ENCODE measurements at regions not wholly inside any gene's neighbourhood (a gene's known extent, or its start where the extent isn't known, plus 50 kb on each side); places are given as distances from the start of the nearest gene placed in this dataset.
"Not testable (repeated sequence)": the region's sequence is repeated elsewhere in the genome, so short reads cannot be mapped to it uniquely, and the experiment has no call there.

DNA sequence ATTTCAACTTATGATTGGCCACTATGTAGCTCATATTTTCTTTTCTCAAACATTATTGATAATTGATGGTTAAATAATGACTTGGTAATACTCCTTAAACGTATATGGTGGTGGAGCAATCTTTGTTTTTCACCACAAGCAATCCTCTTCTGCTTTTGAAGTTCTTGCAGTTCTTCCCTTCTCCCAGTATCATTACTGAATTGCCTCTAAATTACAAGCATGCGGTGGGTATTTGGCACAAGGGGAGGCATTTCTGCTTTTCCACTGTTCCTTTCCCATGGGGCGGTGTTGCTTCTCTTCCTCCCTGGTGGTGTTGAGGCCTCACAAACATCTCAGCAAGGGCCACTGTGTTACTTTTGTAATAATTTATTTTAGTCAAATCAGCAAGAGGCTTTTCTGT lies 234.4 kb upstream of the RXFP2 start:
- DNase-seq (ENCODE audit: low read depth), result no peak
- H3K4me3 ChIP-seq (ENCODE audit: low read depth, low read length), result no peak overlapping the region

DNA sequence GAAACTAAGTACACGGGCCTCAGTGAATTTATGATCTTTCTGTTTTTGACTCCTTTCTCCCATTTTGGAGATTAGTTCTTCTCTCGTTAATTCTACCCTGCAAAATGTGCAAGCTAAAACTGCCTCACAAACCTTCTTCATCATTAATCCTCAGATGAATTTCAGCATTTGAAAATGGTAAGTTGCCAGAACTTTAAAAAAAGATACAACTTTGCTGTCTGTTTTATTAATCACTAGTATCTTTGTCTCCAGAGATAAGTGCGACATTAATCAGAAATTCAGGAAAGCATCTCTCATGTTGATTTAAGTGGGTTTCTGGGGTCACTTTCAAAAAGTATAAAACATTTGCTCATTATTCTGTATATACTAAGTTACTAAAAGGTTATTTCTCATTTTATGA lies 227.0 kb upstream of the RXFP2 start:
- DNase-seq (ENCODE audit: low read depth), result no peak

DNA sequence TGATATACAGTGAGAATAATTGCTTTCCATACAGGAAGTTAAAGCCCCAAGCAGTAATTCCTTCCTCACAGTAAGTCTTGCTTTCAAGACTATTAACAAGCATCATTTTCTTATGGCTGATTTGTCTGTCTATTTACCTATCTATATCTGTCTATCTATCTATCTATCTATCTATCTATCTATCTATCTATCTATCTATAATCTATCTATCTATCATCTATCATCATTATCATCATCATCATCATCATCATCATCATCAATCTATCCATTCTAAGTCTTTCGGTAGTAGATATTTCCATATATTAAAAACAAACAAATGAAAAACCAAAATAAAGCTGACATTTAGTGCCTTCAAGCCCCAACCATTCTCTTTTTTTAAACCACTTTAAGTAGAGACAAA lies 224.4 kb upstream of the RXFP2 start:
- DNase-seq (ENCODE audit: low read depth), result no peak
- no peak overlapping the region for H3K4me3 ChIP-seq (ENCODE audit: low read depth, low read length)

More for the DNA sequence above, 227.0 kb upstream of the RXFP2 start:
- no peak overlapping the region for H3K4me3 ChIP-seq (ENCODE audit: low read depth, low read length)

DNA sequence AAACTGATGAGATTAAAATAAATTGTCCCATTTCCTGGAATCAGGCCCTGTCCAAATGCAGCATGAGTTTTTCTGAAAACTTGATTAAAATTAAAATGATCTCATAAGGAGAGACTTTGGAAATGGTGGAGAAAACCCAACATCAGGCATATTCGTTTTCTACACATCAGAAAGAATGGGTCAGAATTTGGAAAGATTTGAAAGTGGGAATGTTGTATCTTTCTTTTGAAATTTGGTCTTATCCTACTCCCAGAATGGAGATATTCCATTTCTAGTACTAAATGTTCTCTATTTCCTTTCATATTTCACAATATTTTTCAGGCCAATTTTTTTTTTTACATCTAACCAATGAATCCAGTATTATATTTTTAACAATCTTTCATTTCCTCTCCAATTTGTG lies 223.9 kb upstream of the RXFP2 start:
- no peak for DNase-seq (ENCODE audit: low read depth)
- H3K4me3 ChIP-seq (ENCODE audit: low read depth, low read length), result no peak overlapping the region

DNA sequence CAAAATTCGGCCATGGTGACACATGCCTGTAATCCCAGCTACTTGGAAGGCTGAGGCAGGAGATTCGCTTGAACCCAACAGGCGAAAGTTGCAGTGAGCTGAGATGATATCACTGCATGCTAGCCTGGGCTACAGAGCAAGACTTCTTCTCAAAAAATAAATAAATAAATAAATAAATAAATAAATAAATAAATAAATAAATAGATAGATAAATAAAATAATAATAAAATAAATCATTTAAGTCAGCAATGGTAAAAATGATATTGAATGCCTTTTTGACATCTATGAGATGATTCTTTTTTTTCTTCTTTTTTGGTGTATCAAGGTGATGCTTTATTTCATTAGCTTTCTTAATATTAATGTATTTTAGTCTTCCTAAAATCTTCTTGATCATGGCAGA lies 221.7 kb upstream of the RXFP2 start:
- no peak overlapping the region for H3K4me3 ChIP-seq (ENCODE audit: low read depth, low read length)
- DNase-seq (ENCODE audit: low read depth), result no peak

DNA sequence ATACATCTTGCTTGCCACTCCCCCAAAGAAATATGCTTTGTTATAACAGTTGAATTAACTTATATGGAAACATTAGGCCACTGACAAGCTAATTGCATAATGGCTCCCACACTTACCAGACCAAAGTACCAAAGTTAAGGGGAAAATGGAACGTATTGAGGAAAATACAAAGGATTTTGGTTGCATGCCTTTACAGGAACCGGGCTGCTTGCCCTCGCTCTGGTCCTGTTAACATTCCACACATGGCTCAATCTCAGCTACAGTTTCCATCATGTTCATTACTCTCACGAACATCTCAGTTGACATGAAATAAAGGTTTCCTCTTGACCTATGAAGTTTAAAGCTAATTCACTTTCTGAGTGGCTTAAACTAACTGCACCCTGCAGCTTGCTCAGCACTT lies 220.7 kb upstream of the RXFP2 start:
- no peak overlapping the region for H3K4me3 ChIP-seq (ENCODE audit: low read depth, low read length)
- no peak for DNase-seq (ENCODE audit: low read depth)

DNA sequence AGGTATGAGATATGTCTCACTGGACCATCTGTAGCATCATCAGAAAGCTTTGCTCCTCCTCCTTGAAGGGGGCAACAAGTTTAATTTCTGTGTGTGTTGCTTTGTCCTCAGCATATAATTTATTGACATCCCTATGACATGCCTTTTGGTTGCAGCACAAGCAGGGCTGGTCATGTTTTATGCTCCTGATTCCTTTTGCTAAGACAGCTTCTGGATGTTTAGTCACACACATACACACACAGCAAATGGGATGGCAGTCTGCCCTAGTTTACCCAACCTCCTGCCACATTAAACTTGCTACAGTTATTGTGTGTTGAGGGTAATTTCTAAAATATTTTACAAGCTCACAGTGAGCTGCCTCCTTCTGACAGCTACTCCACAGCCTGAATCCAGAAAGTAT lies 217.9 kb upstream of the RXFP2 start:
- DNase-seq (ENCODE audit: low read depth), result no peak
- no peak overlapping the region for H3K4me3 ChIP-seq (ENCODE audit: low read depth, low read length)

DNA sequence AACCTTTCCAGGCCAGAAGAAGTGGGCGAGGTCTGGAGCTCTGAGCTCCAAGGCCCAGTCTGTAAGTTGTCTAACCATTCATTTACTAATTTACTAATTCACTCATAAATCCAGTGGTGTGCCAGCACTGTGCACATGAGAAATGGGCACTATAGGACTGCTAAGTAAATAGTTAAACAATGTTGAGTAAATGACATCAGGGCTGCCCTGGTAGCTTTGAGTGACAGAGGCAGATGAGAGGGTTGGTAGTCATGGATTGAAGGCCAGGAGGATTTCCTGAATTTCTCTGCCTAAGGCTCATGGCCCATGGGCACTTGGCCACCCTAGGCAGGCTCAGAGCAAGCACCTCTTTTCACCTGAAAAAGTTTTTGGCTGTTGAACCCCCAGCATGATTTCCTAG lies 216.9 kb upstream of the RXFP2 start:
- H3K4me3 ChIP-seq (ENCODE audit: low read depth, low read length), result no peak overlapping the region
- DNase-seq (ENCODE audit: low read depth), result no peak

DNA sequence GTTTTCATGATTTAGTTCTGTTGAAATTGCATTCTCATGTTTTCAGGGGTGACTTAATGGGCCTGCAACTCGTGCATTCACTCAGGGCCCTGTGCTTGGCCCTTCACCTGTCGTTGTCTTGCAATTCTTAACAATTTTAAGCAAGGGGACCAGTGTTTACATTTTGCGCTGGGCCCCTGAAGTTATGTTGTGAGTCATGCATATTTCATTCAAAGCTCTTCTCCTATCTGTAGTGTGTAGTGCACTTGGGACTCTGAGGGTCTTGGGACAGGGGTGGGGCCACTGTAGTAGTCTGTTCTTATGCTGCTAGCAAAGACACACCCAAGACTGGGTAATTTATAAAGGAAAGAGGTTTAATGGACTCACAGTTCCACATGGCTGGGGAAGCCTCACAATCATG lies 211.2 kb upstream of the RXFP2 start:
- H3K4me3 ChIP-seq (ENCODE audit: low read depth, low read length), result no peak overlapping the region
- DNase-seq (ENCODE audit: low read depth), result no peak

DNA sequence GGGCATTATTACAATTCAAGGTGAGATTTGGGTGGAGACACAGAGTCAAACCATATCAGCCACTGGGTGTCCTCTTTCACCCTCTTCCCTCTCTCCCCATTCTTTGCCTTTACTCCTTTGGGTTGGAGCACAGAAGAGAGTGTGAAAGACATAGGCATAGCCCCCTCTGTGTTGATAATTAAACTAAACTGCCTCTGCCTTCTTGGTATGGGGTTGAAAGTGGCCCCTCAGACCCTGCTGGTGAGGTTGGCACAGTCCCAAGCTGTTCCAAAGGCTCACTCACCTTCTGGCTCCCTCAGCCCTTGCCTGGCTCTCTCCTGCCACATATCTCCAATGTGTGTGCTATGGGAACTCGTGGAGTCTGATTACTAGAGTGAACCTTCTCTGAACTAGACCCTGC lies 210.6 kb upstream of the RXFP2 start:
- DNase-seq (ENCODE audit: low read depth), result no peak
- no peak overlapping the region for H3K4me3 ChIP-seq (ENCODE audit: low read depth, low read length)

DNA sequence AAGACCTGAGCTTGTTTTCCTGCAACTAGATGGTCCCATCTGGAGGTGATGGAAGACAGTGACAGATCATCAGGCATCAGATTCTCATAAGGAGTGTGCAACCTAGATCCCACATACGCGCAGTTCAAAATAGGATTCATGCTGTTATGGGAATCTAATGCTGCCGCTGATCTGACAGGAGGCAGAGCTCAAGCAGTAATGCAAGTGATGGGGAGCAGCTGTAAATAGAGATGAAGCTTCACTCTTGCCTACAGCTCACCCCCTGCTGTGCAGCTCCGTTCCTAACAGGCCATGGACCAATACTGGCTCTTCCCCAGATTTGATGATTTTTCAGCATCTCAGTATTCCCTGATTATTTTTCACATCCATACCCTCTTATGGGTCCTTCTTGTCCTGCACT lies 208.4 kb upstream of the RXFP2 start:
- DNase-seq (ENCODE audit: low read depth), result no peak
- no peak overlapping the region for H3K4me3 ChIP-seq (ENCODE audit: low read depth, low read length)

DNA sequence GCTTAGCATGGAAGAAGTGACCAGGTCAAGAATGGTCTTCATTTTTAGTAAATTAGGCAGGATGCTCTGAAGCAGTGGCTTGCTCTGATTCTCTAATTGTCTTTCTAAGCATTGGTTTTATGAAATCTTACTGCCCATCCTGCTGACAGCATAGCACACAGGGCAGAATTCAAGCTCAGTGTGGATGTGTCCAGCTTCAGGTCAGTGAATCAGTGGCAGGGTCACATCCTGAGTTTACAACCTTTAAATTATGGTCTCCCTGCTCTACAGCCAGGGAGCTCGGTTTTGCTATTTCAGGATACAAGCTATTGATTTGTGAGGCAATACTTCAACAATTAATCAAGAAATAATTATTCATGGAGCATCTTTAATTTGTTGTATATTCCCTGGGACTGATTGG lies 202.3 kb upstream of the RXFP2 start:
- no peak for DNase-seq (ENCODE audit: low read depth)
- H3K4me3 ChIP-seq (ENCODE audit: low read depth, low read length), result no peak overlapping the region

DNA sequence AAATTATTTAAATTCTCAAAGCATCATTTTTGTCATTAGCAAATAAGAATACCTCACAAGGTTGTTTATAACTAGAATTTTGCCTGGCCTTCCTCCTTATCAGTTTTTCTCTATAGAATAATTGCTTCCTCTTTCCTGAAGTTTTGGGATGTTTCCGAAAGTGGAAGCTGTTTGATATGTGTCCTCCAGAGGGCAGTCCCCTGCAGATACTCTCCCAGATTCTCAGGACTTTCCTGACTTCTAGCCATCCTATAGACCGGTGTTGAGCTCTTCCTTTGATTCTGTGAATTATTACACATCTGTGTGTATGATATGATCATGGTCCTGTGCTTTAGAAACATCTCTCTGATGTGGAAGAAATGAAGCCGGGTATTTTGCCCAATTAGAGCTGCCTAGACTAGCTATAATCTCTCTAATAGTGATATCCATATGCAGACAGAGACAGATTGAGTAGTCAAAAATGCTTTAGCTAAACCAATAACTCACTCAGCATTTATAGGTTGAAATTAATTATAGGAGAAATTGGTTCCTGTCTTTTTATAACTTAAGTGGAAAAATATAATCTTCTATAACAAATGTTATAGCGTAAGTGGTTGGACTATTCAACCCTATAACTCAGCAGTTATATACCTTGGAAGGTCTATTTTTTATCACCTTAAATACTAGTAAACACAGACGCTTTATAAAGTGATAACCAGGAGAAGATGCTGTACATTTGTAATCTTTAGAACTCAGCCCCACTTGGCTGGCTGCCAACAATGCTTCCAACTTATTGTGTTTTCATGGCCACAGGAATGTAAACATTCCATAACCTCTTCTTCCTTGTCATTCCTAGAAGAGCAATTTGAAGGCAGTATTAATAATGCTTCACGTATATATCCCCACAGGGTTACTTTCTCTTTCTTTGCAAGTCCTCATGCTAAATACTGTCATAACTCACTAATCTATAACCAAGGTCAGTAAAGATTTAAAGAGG lies 201.0 kb upstream of the RXFP2 start:
- no peak for DNase-seq (ENCODE audit: low read depth)
- no peak overlapping the region for H3K4me3 ChIP-seq (ENCODE audit: low read depth, low read length)

DNA sequence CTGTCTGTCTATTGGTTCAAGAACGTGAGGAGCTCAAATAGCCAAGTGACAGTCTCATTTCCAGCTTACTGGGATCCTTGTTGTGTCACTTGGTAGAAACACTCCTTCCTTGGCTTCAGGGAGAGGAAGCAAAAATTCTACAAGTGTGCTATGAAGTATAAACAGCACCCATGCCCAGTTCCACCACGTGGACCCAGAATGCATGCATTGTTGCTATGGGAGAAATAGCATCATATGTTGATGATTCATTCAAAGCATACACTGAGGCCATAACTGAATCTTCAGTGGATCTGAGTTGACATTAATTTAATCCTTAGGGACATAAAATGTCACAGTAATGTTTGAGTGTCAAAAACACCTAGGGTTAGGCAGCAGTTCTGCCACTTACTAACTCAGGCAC lies 199.0 kb upstream of the RXFP2 start:
- no peak overlapping the region for H3K4me3 ChIP-seq (ENCODE audit: low read depth, low read length)
- DNase-seq (ENCODE audit: low read depth), result no peak

DNA sequence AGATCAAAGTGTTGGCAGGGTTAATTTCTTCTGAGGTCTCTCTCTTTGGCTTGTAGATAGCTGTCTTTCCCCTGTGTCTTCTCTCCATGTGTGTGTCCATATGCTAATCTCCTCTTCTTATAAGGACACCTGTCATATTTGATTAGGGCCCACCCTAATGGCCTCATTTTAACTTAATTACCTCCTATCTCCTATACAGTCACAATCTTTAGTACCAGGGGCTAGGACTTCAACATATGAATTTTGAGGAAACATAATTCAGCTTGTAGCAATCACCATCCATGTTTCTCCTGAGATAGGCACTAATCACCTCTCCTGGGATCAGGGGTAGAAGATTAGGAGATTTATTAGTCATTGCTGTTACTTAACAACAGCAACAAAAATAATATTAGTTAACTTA lies 196.1 kb upstream of the RXFP2 start:
- no peak overlapping the region for H3K4me3 ChIP-seq (ENCODE audit: low read depth, low read length)
- DNase-seq (ENCODE audit: low read depth), result no peak

DNA sequence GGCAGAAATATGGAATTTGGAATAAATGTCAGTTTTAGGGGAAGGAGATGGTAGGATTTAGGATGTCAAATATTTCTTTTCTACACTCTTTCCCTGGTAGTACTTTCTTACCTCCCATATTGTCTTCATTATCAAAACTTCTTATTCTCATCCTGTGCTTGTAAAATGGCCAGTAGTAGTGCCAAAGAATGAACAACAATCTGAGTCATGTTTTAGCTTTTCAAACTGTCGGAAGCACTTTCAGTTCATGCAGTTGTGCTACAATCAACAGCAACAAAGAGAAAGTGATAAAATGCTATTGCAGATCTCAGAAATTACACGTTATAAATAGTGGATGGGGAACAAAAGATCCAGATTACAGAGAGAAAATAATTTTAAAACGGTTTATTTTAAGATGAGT lies 193.7 kb upstream of the RXFP2 start:
- no peak for DNase-seq (ENCODE audit: low read depth)
- no peak overlapping the region for H3K4me3 ChIP-seq (ENCODE audit: low read depth, low read length)

DNA sequence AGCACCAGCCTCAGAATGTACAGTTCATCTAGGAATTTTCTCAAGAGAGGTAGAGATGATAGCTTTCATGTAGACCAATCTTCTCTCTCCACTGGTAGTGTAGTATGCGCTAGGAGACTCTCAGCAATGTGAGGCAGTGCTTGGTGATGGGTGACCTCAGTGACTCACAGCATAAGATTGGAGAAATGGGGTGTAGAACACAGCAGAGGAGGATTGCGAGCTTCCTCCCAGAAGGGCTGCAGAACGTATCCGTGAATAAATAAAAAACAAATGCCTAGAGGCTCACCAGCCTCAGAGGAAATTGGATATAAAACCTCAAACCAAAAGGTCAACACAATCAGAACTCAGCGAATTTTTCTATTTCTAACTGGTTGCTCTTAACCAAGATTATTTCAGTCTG lies 182.9 kb upstream of the RXFP2 start:
- DNase-seq (ENCODE audit: low read depth), result peak; percentile 63
- H3K4me3 ChIP-seq (ENCODE audit: low read depth, low read length), result no peak overlapping the region

DNA sequence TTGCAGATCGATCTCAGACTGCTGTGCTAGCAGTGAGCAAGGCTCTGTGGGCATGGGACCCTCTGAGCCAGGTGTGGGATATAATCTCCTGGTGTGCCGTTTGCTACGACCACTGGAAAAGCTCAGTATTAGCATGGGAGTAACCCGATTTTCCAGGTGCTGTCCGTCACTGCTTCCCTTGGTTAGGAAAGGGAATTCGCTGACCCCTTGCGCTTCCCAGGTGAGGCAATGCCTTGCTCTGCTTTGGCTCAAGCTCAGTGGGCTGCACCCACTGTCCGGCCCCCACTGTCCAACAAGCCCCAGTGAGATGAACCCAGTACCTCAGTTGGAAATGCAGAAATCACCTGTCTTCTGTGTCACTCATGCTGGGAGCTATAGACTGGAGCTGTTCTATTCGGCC lies 155.1 kb upstream of the RXFP2 start:
- DNase-seq (ENCODE audit: low read depth); H3K4me3 ChIP-seq (ENCODE audit: low read depth, low read length): not testable (repeated sequence)

DNA sequence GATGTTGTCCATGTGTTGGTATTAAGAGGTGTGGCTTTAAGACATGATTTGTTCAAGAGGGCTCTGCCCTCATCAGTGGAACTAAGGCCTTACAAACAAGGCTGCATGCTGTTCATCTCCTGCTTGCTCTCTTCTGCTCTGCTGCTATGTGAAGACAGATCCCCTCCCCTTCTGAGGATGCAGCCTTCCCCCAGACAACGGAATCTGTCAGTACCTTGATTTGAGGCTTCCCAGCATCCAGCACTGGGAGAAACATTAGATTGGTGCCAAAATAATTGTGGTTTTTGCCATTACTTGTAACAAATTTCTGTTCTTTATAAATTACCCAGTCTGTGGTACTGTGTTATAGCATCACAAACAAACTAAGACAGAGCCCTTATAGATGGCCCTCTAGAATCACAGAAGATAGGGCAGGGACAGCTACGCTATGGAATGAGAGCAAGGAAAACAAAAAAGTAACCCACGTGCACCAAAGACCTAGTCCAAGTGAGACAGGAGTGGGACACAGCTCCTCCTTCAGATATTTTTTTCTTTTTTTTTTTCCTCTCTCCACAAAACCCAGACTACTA lies 151.5 kb upstream of the RXFP2 start:
- peak; percentile 61 for DNase-seq (ENCODE audit: low read depth)
- H3K4me3 ChIP-seq (ENCODE audit: low read depth, low read length), result no peak overlapping the region

DNA sequence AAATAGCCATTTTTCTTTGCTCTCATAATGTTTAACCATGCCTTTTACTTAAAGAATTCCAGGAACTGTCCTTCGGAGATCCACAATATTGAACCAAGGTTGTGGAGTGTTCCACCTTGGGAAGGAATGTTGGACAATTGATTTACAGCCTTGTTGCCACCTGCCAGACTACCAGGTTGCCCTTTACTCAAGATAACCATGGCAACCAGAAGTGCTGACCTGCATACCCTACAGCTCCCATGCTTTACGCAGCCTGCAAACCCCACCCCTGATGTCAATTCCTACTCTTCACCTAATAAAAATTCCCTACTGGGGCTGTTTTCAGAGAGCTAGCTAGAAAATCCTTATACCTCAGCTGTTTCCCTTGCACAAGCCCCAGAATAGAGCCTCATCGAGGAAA lies 151.0 kb upstream of the RXFP2 start:
- DNase-seq (ENCODE audit: low read depth), result no peak
- H3K4me3 ChIP-seq (ENCODE audit: low read depth, low read length), result no peak overlapping the region

DNA sequence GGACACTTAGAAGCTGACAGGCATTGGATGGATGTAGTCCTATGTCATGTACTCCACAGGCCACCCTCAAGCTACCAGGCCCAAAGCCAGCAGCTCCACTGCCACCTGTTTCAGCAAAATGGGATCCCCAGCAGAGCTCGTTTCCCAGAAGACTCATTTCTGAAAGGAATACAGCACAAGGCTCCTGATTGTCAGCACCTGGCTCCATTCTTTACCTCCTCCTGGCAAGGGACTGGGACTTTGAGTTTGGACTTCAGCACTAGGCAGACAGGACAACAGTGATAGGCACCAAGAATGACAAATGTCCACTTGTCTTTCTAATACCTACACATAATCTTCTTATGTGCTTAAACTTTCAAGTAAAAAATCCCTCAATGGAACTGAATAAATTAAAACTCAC lies 150.4 kb upstream of the RXFP2 start:
- no peak for DNase-seq (ENCODE audit: low read depth)

More for the DNA sequence above, 150.4 kb upstream of the RXFP2 start:
- H3K4me3 ChIP-seq (ENCODE audit: low read depth, low read length), result no peak overlapping the region
